Hepatocyte (in vitro differentiated cells): ENCODE measurements at regions not wholly inside any gene's neighbourhood (a gene's known extent, or its start where the extent isn't known, plus 50 kb on each side); places are given as distances from the start of the nearest gene placed in this dataset.

Experiments used
- EZH2 ChIP-seq: fragments of 200-600 bp; sonication (generic); IDR thresholded peaks from 2 replicates; pipeline ENCODE4 v1.6.1; 2016; ENCODE audit warnings: antibody characterized with exemption, mild to moderate bottlenecking, borderline replicate concordance
- EZH2phosphoT487 ChIP-seq: fragments of 200-600 bp; sonication (generic); IDR thresholded peaks from one replicate; pipeline ENCODE4 v1.6.1; 2018; ENCODE audit warnings: antibody characterized with exemption, mild to moderate bottlenecking, low read depth, moderate library complexity; ENCODE audit not compliant: unreplicated experiment, severe bottlenecking
- TF ChIP-seq, protein P1 (sequence below): fragments of 200-600 bp; sonication (generic); IDR thresholded peaks from 2 replicates; pipeline ENCODE4 v1.5.1; 2016; ENCODE audit warnings: antibody characterized with exemption, mild to moderate bottlenecking; ENCODE audit not compliant: poor library complexity

DNA sequence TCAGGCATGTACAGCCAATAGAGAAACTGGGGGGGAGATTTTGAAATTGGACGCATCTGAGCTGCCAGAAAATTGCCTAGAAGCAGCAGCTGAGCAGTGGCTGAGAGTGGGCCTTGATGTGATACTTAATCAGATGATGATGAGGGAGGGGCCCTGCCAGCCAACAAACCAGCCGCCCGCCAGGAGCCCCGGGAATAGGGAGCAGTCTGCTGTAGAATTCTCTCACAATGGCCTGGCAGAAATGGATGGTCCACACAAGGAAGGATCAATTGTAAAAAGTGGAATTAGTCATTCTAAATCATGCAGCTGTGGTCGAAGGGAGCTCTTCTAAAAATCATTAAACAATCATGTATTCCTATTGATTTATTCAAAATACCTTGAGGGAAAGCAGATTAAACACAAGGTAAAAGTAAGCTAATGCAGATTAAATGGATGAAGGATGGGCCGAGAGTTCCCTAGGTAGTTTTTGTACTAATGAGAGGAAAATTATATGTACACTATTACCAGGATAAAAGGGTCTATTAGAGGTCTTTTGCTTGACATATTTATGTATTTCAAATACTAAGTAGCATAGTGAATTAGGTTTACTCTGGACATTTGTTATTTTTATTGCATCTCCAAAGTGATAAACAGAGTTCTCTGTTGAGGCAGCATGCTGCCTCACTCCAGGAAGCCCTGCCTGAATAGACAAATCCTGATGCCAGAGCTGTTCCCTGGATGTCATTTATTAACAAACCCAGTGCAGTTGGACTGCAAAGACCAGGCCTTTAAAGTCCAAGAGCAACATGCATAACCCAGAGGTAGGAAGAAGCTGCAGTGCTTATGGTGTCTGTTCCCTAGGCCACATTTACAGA, 91.3 kb downstream of the NKX6-1 start:
- TF ChIP-seq EZH2 (no peak), EZH2phosphoT487 (no peak)
- TF ChIP-seq, protein P1, sequence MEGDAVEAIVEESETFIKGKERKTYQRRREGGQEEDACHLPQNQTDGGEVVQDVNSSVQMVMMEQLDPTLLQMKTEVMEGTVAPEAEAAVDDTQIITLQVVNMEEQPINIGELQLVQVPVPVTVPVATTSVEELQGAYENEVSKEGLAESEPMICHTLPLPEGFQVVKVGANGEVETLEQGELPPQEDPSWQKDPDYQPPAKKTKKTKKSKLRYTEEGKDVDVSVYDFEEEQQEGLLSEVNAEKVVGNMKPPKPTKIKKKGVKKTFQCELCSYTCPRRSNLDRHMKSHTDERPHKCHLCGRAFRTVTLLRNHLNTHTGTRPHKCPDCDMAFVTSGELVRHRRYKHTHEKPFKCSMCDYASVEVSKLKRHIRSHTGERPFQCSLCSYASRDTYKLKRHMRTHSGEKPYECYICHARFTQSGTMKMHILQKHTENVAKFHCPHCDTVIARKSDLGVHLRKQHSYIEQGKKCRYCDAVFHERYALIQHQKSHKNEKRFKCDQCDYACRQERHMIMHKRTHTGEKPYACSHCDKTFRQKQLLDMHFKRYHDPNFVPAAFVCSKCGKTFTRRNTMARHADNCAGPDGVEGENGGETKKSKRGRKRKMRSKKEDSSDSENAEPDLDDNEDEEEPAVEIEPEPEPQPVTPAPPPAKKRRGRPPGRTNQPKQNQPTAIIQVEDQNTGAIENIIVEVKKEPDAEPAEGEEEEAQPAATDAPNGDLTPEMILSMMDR: no peak
